ENCODE measurements at regions not wholly inside any gene's neighbourhood (a gene's known extent, or its start where the extent isn't known, plus 50 kb on each side); places are given as distances from the start of the nearest gene placed in this dataset.

GRCh38 chr5:27341342-27341741 lies 303.0 kb upstream of the CDH9 start:
- no peak for TF ChIP-seq CTCF (IDR thresholded peaks at IDR 0.05; ENCODE audit: low read depth, low read length, missing control alignments)
- DNase-seq, result no peak
- in situ Hi-C loops (cut with HindIII; ENCODE audit: low pct_ligation_motif_present, low sequenced_read_pairs), result no loop called here
- Histone ChIP-seq H3K27ac (no peak overlapping the region), H3K36me3 (replicated peaks) (no peaks in the 10 kb centered on the region), H3K27me3 (replicated peaks) (no peaks in the 10 kb centered on the region), H3K4me3 (ENCODE audit: low read depth, low read length) (no peak overlapping the region)

- in situ Hi-C loops (cut with HindIII; ENCODE audit: low pct_ligation_motif_present, low sequenced_read_pairs), result no loop called here
- TF ChIP-seq CTCF (IDR thresholded peaks at IDR 0.05; ENCODE audit: low read depth, low read length, missing control alignments), result no peak
- no peak for DNase-seq
- Histone ChIP-seq H3K27ac (no peak overlapping the region), H3K4me3 (ENCODE audit: low read depth, low read length) (no peak overlapping the region), H3K36me3 (replicated peaks) (no peaks in the 10 kb centered on the region), H3K27me3 (replicated peaks) (no peaks in the 10 kb centered on the region)
These were observed 298.4 kb upstream of the CDH9 start for GRCh38 chr5:27336817-27337216.

GRCh38 chr5:27328480-27328879 lies 290.1 kb upstream of the CDH9 start:
- DNase-seq, result peak; percentile 82
- TF ChIP-seq CTCF (IDR thresholded peaks at IDR 0.05; ENCODE audit: low read depth, low read length, missing control alignments), result no peak
- in situ Hi-C loops (cut with HindIII; ENCODE audit: low pct_ligation_motif_present, low sequenced_read_pairs), result no loop called here
- Histone ChIP-seq H3K27ac (peak overlapping the region; percentile 73), H3K27me3 (replicated peaks) (no peaks in the 10 kb centered on the region), H3K4me3 (ENCODE audit: low read depth, low read length) (no peak overlapping the region), H3K36me3 (replicated peaks) (no peaks in the 10 kb centered on the region)

- Histone ChIP-seq H3K4me3 (ENCODE audit: low read depth, low read length) (no peak overlapping the region), H3K27ac (no peak overlapping the region), H3K27me3 (replicated peaks) (no peaks in the 10 kb centered on the region), H3K36me3 (replicated peaks) (no peaks in the 10 kb centered on the region)
- no peak for DNase-seq
- no peak for TF ChIP-seq CTCF (IDR thresholded peaks at IDR 0.05; ENCODE audit: low read depth, low read length, missing control alignments)
- in situ Hi-C loops (cut with HindIII; ENCODE audit: low pct_ligation_motif_present, low sequenced_read_pairs), result no loop called here
These were observed 287.1 kb upstream of the CDH9 start for GRCh38 chr5:27325513-27325912.

GRCh38 chr5:27318701-27319100 lies 280.3 kb upstream of the CDH9 start:
- no peak for DNase-seq
- H3K4me3 ChIP-seq (ENCODE audit: low read depth, low read length), result no peak overlapping the region
- no peak overlapping the region for H3K27ac ChIP-seq
- no peak for TF ChIP-seq CTCF (IDR thresholded peaks at IDR 0.05; ENCODE audit: low read depth, low read length, missing control alignments)
- H3K36me3 ChIP-seq (replicated peaks), result no peaks in the 10 kb centered on the region
- H3K27me3 ChIP-seq (replicated peaks), result no peaks in the 10 kb centered on the region
- in situ Hi-C loops (cut with HindIII; ENCODE audit: low pct_ligation_motif_present, low sequenced_read_pairs), result no loop called here

- Histone ChIP-seq H3K4me3 (ENCODE audit: low read depth, low read length) (no peak overlapping the region), H3K27ac (peak overlapping the region; percentile 95)
- in situ Hi-C loops (cut with HindIII; ENCODE audit: low pct_ligation_motif_present, low sequenced_read_pairs), result no loop called here
These were observed 277.9 kb upstream of the CDH9 start for GRCh38 chr5:27316271-27316650.

More at GRCh38 chr5:27316271-27316650, 277.9 kb upstream of the CDH9 start:
- no peak for TF ChIP-seq CTCF (IDR thresholded peaks at IDR 0.05; ENCODE audit: low read depth, low read length, missing control alignments)
- Histone ChIP-seq H3K36me3 (replicated peaks) (no peaks in the 10 kb centered on the region), H3K27me3 (replicated peaks) (no peaks in the 10 kb centered on the region)
- DNase-seq, result peak; percentile 62

Measured in brain microvascular endothelial cell (primary cell).